ENCODE measurements at regions not wholly inside any gene's neighbourhood (a gene's known extent, or its start where the extent isn't known, plus 50 kb on each side); places are given as distances from the start of the nearest gene placed in this dataset.

- Histone ChIP-seq H3K9me3 (ENCODE audit: insufficient read depth, low read length) (no peaks in the 10 kb centered on the region), H3K9me2 (replicated peaks; ENCODE audit: insufficient read depth, low read length) (no peaks in the 10 kb centered on the region), H3K4me2 (ENCODE audit: low read depth, low read length, poor library complexity, severe bottlenecking) (no peak overlapping the region), H3K27ac (ENCODE audit: low read depth, low read length) (no peak overlapping the region), H3K9ac (ENCODE audit: low read length) (no peak overlapping the region), H4K20me1 (ENCODE audit: low read depth, low read length) (no peaks in the 10 kb centered on the region), H3K27me3 (ENCODE audit: low read length) (no peaks in the 10 kb centered on the region), H2AFZ (ENCODE audit: low read depth, low read length, severe bottlenecking) (no peak overlapping the region), H3K79me2 (ENCODE audit: insufficient read depth, low read length) (no peaks in the 10 kb centered on the region), H3F3A (ENCODE audit: insufficient read depth) (no peaks in the 10 kb centered on the region), H3K36me3 (ENCODE audit: low read length) (no peaks in the 10 kb centered on the region), H3K4me3 (ENCODE audit: insufficient read depth, low read length, poor library complexity, severe bottlenecking) (no peak overlapping the region)
- no peak for TF ChIP-seq EZH2phosphoT487 (conservative IDR thresholded peaks at IDR 0.05; ENCODE audit: low read length)
- TF ChIP-seq CTCF (IDR thresholded peaks at IDR 0.05; ENCODE audit: insufficient read depth, low read length, poor library complexity, severe bottlenecking), result no peak
Observed at GRCh38 chr6:49328051-49328744, 134.9 kb downstream of the MMUT start.

- Histone ChIP-seq H3K9ac (ENCODE audit: low read length) (no peak overlapping the region), H4K20me1 (ENCODE audit: low read depth, low read length) (no peaks in the 10 kb centered on the region), H3K36me3 (ENCODE audit: low read length) (no peaks in the 10 kb centered on the region), H3K79me2 (ENCODE audit: insufficient read depth, low read length) (no peaks in the 10 kb centered on the region), H3K9me3 (ENCODE audit: insufficient read depth, low read length) (no peaks in the 10 kb centered on the region), H3F3A (ENCODE audit: insufficient read depth) (no peaks in the 10 kb centered on the region), H3K4me2 (ENCODE audit: low read depth, low read length, poor library complexity, severe bottlenecking) (no peak overlapping the region), H3K27me3 (ENCODE audit: low read length) (no peaks in the 10 kb centered on the region), H3K9me2 (replicated peaks; ENCODE audit: insufficient read depth, low read length) (no peaks in the 10 kb centered on the region), H2AFZ (ENCODE audit: low read depth, low read length, severe bottlenecking) (no peak overlapping the region), H3K4me3 (ENCODE audit: insufficient read depth, low read length, poor library complexity, severe bottlenecking) (no peak overlapping the region), H3K27ac (ENCODE audit: low read depth, low read length) (no peak overlapping the region)
- TF ChIP-seq CTCF (IDR thresholded peaks at IDR 0.05; ENCODE audit: insufficient read depth, low read length, poor library complexity, severe bottlenecking) (no peak), EZH2phosphoT487 (conservative IDR thresholded peaks at IDR 0.05; ENCODE audit: low read length) (no peak)
Observed at GRCh38 chr6:49327571-49327970, 135.5 kb downstream of the MMUT start.

GRCh38 chr6:49327005-49327404, 136.0 kb downstream of the MMUT start:
- no peaks in the 10 kb centered on the region for H3F3A ChIP-seq (ENCODE audit: insufficient read depth)
- H3K36me3 ChIP-seq (ENCODE audit: low read length), result no peaks in the 10 kb centered on the region
- H3K9me3 ChIP-seq (ENCODE audit: insufficient read depth, low read length), result no peaks in the 10 kb centered on the region
- no peak overlapping the region for H3K9ac ChIP-seq (ENCODE audit: low read length)
- H3K27ac ChIP-seq (ENCODE audit: low read depth, low read length), result no peak overlapping the region
- H4K20me1 ChIP-seq (ENCODE audit: low read depth, low read length), result no peaks in the 10 kb centered on the region
- H3K4me3 ChIP-seq (ENCODE audit: insufficient read depth, low read length, poor library complexity, severe bottlenecking), result no peak overlapping the region
- no peak overlapping the region for H3K4me2 ChIP-seq (ENCODE audit: low read depth, low read length, poor library complexity, severe bottlenecking)
- H3K9me2 ChIP-seq (replicated peaks; ENCODE audit: insufficient read depth, low read length), result no peaks in the 10 kb centered on the region
- TF ChIP-seq CTCF (IDR thresholded peaks at IDR 0.05; ENCODE audit: insufficient read depth, low read length, poor library complexity, severe bottlenecking) (no peak), EZH2phosphoT487 (conservative IDR thresholded peaks at IDR 0.05; ENCODE audit: low read length) (no peak)
- no peaks in the 10 kb centered on the region for H3K27me3 ChIP-seq (ENCODE audit: low read length)
- H2AFZ ChIP-seq (ENCODE audit: low read depth, low read length, severe bottlenecking), result no peak overlapping the region
- H3K79me2 ChIP-seq (ENCODE audit: insufficient read depth, low read length), result no peaks in the 10 kb centered on the region
